SK-N-MC (cell line): ENCODE measurements at regions not wholly inside any gene's neighbourhood (a gene's known extent, or its start where the extent isn't known, plus 50 kb on each side); places are given as distances from the start of the nearest gene placed in this dataset.

Experiments
- EZH2 ChIP-seq: fragments of 200-600 bp; sonication (generic); IDR thresholded peaks from one replicate; pipeline ENCODE4 v1.6.1; 2017; ENCODE audit warnings: antibody characterized with exemption
- POLR2AphosphoS5 ChIP-seq: IDR thresholded peaks from 2 replicates; pipeline ENCODE4 v1.6.1; 2012; ENCODE audit warnings: mild to moderate bottlenecking, low read depth, low read length, borderline replicate concordance

GRCh38 chr10:129033790-129034272, 433.2 kb upstream of the MGMT start:
- no peak for TF ChIP-seq POLR2AphosphoS5
- no peak for TF ChIP-seq EZH2
